ENCODE measurements at regions not wholly inside any gene's neighbourhood (a gene's known extent, or its start where the extent isn't known, plus 50 kb on each side); places are given as distances from the start of the nearest gene placed in this dataset.

GRCh38 chr22:44407171-44407986 lies 90.7 kb downstream of the RTL6 start:
- H3K9ac ChIP-seq (replicated peaks; ENCODE audit: extremely low read depth, insufficient read depth, low read length): no peak overlapping the region
- no peak overlapping the region for H3K4me2 ChIP-seq (ENCODE audit: insufficient read depth, low read length)
- H3K27ac ChIP-seq (ENCODE audit: insufficient read depth, low read depth, low read length): no peak overlapping the region
- H4K20me1 ChIP-seq (replicated peaks; ENCODE audit: control insufficient read depth, extremely low read depth, insufficient read depth, low read length): no peaks in the 10 kb centered on the region
- H3K79me2 ChIP-seq (ENCODE audit: control insufficient read depth, insufficient read depth, low read length): no peaks in the 10 kb centered on the region
- dilution Hi-C loops (cut with MboI; ENCODE audit: extremely low pct_ligation_motif_present, low sequenced_read_pairs) (no loop called here), intact Hi-C loops (cut with micrococcal nuclease) (no loop called here)
- H2AFZ ChIP-seq (ENCODE audit: low read depth, low read length): no peak overlapping the region
- no peak for FAIRE-seq
- H3K9me1 ChIP-seq (replicated peaks; ENCODE audit: control insufficient read depth, extremely low read depth, insufficient read depth, low read length): no peaks in the 10 kb centered on the region
- no peak for DNase-seq (ENCODE audit: low read depth, low spot score)
- no peak overlapping the region for H3K4me3 ChIP-seq (replicated peaks in 1 of 3; ENCODE audit: insufficient read depth in 1 of 3, low read depth in 1 of 3, low read length in 3 of 3)
- H3K27me3 ChIP-seq (ENCODE audit: control insufficient read depth in 2 of 2, insufficient read depth in 2 of 2, low read length in 2 of 2): no peaks in the 10 kb centered on the region
- no peak for TF ChIP-seq JUN (IDR thresholded peaks at IDR 0.05; ENCODE audit: borderline replicate concordance, insufficient read depth, insufficient read length, low read depth)
- no peak for TF ChIP-seq GATA2 (IDR thresholded peaks at IDR 0.05; ENCODE audit: insufficient read depth, insufficient read length, low read depth, low read length)
- no peak for TF ChIP-seq EZH2 (IDR thresholded peaks at IDR 0.05; ENCODE audit: borderline replicate concordance, low read depth, low read length, severe bottlenecking)
- no peak for TF ChIP-seq MAX (IDR thresholded peaks at IDR 0.05; ENCODE audit: insufficient read depth, insufficient read length)
- TF ChIP-seq CTCF (IDR thresholded peaks at IDR 0.05; ENCODE audit: extremely low read depth in 1 of 2, insufficient read depth in 1 of 2, low read depth in 1 of 2, low read length in 2 of 2): no peak
- no peak for TF ChIP-seq POLR2AphosphoS5 (IDR thresholded peaks at IDR 0.05; ENCODE audit: insufficient read depth, low read depth, low read length)
- no peak for TF ChIP-seq POLR2A (IDR thresholded peaks at IDR 0.05; ENCODE audit: low read depth, low read length)
- TF ChIP-seq MYC (IDR thresholded peaks at IDR 0.05; ENCODE audit: low read depth, low read length): no peak
- POLR2A ChIA-PET: no interaction called here
- H3K9me3 ChIP-seq (replicated peaks; ENCODE audit: control insufficient read depth, insufficient read depth, low read length): no peaks in the 10 kb centered on the region
- BruUV-seq (replicated peaks): no TSS peak
- H3K4me1 ChIP-seq (ENCODE audit: control insufficient read depth, extremely low read depth, insufficient read depth, low read length): no peaks in the 10 kb centered on the region
- CTCF ChIA-PET: no interaction called here
- no peaks in the 10 kb centered on the region for H3K36me3 ChIP-seq (ENCODE audit: control insufficient read depth in 2 of 2, extremely low read depth in 1 of 2, insufficient read depth in 2 of 2, low read length in 2 of 2)

Data from endothelial cell of umbilical vein (primary cell).